Liver (tissue), 3 donors: ENCODE measurements at regions not wholly inside any gene's neighbourhood (a gene's known extent, or its start where the extent isn't known, plus 50 kb on each side); places are given as distances from the start of the nearest gene placed in this dataset.

Experiments
- CTCF ChIP-seq: fragments of 150-350 bp; IDR thresholded peaks from 2 replicates; pipeline ENCODE4 v1.5.1; 2017; ENCODE audit warnings: improper control_type of control experiment, low read depth, low read length; ENCODE audit not compliant: missing input control
- EGR1 ChIP-seq, 2 donors: IDR thresholded peaks; 2 replicates each; pipeline ENCODE4 v1.6.1; 2016 to 2018; ENCODE audit warnings: antibody characterized with exemption in 2 of 2, low read depth in 2 of 2
- FOXA1 ChIP-seq: IDR thresholded peaks from 2 replicates; pipeline ENCODE4 v1.6.1; 2016; ENCODE audit warnings: antibody characterized with exemption
- GABPA ChIP-seq, 2 donors: IDR thresholded peaks in 1 of 2; conservative IDR thresholded peaks in 1 of 2; 2 replicates each; pipeline ENCODE4 v1.6.1; 2016; ENCODE audit warnings: antibody characterized with exemption in 2 of 2, mild to moderate bottlenecking in 1 of 2, moderate library complexity in 1 of 2
- JUND ChIP-seq, 2 donors: IDR thresholded peaks; 2 replicates each; pipeline ENCODE4 v1.6.1; 2016; ENCODE audit warnings: antibody characterized with exemption in 2 of 2
- MAX ChIP-seq: IDR thresholded peaks from 2 replicates; pipeline ENCODE4 v1.6.1; 2016; ENCODE audit warnings: antibody characterized with exemption
- RAD21 ChIP-seq, 2 donors: IDR thresholded peaks; 2 replicates each; pipeline ENCODE4 v1.6.1; 2016; ENCODE audit warnings: antibody characterized with exemption in 2 of 2, mild to moderate bottlenecking in 2 of 2
- REST ChIP-seq: IDR thresholded peaks from 2 replicates; pipeline ENCODE4 v1.6.1; 2016; ENCODE audit warnings: antibody characterized with exemption, mild to moderate bottlenecking
- TAF1 ChIP-seq: conservative IDR thresholded peaks from 2 replicates; pipeline ENCODE4 v1.6.1; 2016; ENCODE audit warnings: antibody characterized with exemption, mild to moderate bottlenecking
- donor health status: healthy.
- donor health status: healthy.

GRCh38 chr16:6021276-6021943, 923.8 kb upstream of the EEF2KMT start:
- TF ChIP-seq RAD21 (IDR thresholded peaks at IDR 0.05) (no peak), CTCF (no peak), JUND (IDR thresholded peaks at IDR 0.05) (no peak), REST (no peak), FOXA1 (no peak), EGR1 (IDR thresholded peaks at IDR 0.05; ENCODE audit: low read depth in 2 of 2) (no peak), MAX (no peak), TAF1 (no peak), GABPA (IDR thresholded peaks at IDR 0.05 in 1 of 2, conservative IDR thresholded peaks at IDR 0.05 in 1 of 2) (no peak)
